ENCODE measurements at regions not wholly inside any gene's neighbourhood (a gene's known extent, or its start where the extent isn't known, plus 50 kb on each side); places are given as distances from the start of the nearest gene placed in this dataset.

DNA sequence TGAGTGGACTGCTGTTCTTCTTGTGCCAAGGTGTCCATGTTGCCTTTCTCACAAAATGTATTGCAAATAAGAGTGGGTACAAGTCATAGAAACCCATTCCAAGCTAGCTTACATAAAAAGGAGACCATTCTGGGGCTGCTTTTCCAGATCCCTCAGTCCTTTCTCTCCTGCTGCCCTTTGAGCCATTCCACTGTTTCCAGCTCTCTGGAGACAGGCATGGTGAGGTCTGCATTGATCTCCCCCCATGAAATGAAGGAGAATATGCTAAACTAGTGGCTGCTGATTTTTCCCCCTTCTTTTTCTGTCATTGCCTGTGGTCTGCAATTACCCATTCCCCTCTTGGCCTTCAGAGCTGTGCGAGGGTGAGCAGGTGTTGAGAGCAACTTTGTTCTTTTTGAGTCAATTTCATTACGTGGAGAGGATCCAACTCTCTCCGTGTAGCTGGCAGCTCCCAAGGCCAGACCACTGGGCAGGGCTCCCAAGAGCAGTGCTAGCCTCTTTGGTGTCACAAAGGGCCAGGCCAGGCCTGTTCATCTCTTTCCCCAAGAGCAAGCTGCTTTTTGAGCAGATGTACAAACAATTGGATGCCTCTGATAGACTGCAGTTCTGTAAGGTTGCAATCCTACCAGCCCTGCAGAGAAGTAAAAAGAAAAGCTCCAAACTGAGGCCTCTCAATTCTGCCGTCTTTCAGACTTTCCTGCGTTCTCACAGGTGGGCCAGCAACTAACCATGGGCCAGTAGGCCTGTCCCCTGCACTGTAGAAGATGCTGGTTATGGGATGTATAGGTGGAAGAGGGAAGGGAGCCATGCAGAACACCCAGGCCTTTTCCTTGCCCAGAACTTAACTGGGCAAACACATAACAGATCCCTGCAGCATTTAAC lies 96.1 kb upstream of the ARMC2 start:
- H3K4me3 ChIP-seq, result no peak overlapping the region
- Mint-ChIP-seq H3K4me1 (peaks cover 11% of the 10 kb centered on the region; the same call in 2 of the 3 replicates), H3K27ac (no peak overlapping the region), H3K36me3 (ENCODE audit: low read depth) (no peaks in the 10 kb centered on the region), H3K4me3 (no peak overlapping the region), H3K27me3 (ENCODE audit: insufficient read depth, low read depth, poor library complexity) (no peaks in the 10 kb centered on the region), H3K9me3 (no peaks in the 10 kb centered on the region)
- H3K4me1 ChIP-seq (ENCODE audit: insufficient read depth), result no peaks in the 10 kb centered on the region
- DNase-seq (ENCODE audit: low spot score), result no peak
- no peak overlapping the region for H2AFZ ChIP-seq
- no peak for ATAC-seq
- H3K27ac ChIP-seq (ENCODE audit: low read depth), result no peak overlapping the region
- no peaks in the 10 kb centered on the region for H3K27me3 ChIP-seq (ENCODE audit: insufficient read depth)
- H3K9me2 ChIP-seq (ENCODE audit: insufficient read depth), result no peaks in the 10 kb centered on the region; the same call in 1 of the 2 replicates
- TF ChIP-seq STAT1 (IDR thresholded peaks at IDR 0.05; ENCODE audit: unreplicated experiment), result no peak
- no peak for TF ChIP-seq ZNF114 (CRISPR knock-in tag; IDR thresholded peaks at IDR 0.05)
- TF ChIP-seq CREB1 (CRISPR knock-in tag; IDR thresholded peaks at IDR 0.05; ENCODE audit: low read depth), result no peak
- TF ChIP-seq, protein P1, sequence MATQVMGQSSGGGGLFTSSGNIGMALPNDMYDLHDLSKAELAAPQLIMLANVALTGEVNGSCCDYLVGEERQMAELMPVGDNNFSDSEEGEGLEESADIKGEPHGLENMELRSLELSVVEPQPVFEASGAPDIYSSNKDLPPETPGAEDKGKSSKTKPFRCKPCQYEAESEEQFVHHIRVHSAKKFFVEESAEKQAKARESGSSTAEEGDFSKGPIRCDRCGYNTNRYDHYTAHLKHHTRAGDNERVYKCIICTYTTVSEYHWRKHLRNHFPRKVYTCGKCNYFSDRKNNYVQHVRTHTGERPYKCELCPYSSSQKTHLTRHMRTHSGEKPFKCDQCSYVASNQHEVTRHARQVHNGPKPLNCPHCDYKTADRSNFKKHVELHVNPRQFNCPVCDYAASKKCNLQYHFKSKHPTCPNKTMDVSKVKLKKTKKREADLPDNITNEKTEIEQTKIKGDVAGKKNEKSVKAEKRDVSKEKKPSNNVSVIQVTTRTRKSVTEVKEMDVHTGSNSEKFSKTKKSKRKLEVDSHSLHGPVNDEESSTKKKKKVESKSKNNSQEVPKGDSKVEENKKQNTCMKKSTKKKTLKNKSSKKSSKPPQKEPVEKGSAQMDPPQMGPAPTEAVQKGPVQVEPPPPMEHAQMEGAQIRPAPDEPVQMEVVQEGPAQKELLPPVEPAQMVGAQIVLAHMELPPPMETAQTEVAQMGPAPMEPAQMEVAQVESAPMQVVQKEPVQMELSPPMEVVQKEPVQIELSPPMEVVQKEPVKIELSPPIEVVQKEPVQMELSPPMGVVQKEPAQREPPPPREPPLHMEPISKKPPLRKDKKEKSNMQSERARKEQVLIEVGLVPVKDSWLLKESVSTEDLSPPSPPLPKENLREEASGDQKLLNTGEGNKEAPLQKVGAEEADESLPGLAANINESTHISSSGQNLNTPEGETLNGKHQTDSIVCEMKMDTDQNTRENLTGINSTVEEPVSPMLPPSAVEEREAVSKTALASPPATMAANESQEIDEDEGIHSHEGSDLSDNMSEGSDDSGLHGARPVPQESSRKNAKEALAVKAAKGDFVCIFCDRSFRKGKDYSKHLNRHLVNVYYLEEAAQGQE (IDR thresholded peaks at IDR 0.05; ENCODE audit: unreplicated experiment), result no peak
- no peak for TF ChIP-seq POLR2AphosphoS5 (IDR thresholded peaks at IDR 0.05; ENCODE audit: low read depth)
- H3F3A ChIP-seq (replicated peaks; ENCODE audit: low read depth), result no peaks in the 10 kb centered on the region
- H4K20me1 ChIP-seq (replicated peaks; ENCODE audit: insufficient read depth), result no peaks in the 10 kb centered on the region
- H3K4me2 ChIP-seq, result no peak overlapping the region
- H3K36me3 ChIP-seq (ENCODE audit: insufficient read depth), result no peaks in the 10 kb centered on the region
- H3K79me2 ChIP-seq (replicated peaks; ENCODE audit: insufficient read depth), result no peaks in the 10 kb centered on the region

DNA sequence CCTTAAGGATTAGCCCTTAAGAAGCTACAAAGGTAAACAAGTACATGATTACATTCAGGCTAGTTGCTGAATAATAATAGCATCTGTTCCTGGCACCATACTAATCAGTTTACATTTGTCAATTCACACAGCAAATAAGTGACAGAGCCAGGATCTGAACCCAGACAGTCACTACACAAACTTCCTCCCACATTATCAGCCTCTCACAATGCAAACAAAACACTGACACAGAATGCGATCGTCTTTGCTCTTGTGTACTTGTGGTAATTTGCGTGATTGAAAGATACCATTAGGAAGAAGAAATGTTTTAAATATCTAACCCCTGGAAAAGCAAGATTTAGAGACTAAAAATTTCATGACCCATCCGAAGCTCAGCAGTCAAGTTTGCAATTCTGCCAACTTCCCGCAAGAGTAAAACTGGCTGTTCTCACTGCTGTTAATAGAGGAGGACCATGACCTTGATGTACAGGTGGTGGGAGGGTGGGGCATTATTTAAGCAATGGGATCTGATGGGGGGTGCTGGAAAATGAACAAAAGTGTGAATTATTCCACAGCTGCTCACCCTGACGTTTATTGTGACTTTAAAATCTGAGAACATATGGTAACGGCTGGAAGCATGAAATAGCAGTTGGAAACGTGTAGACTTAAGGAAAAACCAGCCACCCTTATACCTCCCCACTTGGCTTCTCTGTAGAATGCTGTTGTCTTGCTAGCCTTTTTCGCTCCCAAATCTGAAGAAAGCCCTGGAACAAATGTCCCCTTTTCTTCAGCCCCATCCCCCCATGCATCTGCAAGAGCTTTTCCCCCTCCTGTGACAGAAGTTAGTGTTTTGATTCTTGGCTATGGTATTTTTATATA lies 95.3 kb upstream of the ARMC2 start:
- H3K4me1 Mint-ChIP-seq, result peaks cover 11% of the 10 kb centered on the region; the same call in 2 of the 3 replicates
- Histone ChIP-seq H3K9me2 (ENCODE audit: insufficient read depth) (no peaks in the 10 kb centered on the region; the same call in 1 of the 2 replicates), H4K20me1 (replicated peaks; ENCODE audit: insufficient read depth) (no peaks in the 10 kb centered on the region), H2AFZ (no peak overlapping the region), H3K36me3 (ENCODE audit: insufficient read depth) (no peaks in the 10 kb centered on the region), H3F3A (replicated peaks; ENCODE audit: low read depth) (no peaks in the 10 kb centered on the region), H3K79me2 (replicated peaks; ENCODE audit: insufficient read depth) (no peaks in the 10 kb centered on the region), H3K4me3 (no peak overlapping the region), H3K27ac (ENCODE audit: low read depth) (no peak overlapping the region), H3K4me2 (no peak overlapping the region), H3K4me1 (ENCODE audit: insufficient read depth) (no peaks in the 10 kb centered on the region), H3K27me3 (ENCODE audit: insufficient read depth) (no peaks in the 10 kb centered on the region)
- no peaks in the 10 kb centered on the region for H3K27me3 Mint-ChIP-seq (ENCODE audit: insufficient read depth, low read depth, poor library complexity)
- H3K36me3 Mint-ChIP-seq (ENCODE audit: low read depth), result no peaks in the 10 kb centered on the region
- no peak for ATAC-seq
- no peaks in the 10 kb centered on the region for H3K9me3 Mint-ChIP-seq
- no peak overlapping the region for H3K4me3 Mint-ChIP-seq
- no peak for DNase-seq (ENCODE audit: low spot score)
- H3K27ac Mint-ChIP-seq, result no peak overlapping the region
- TF ChIP-seq, protein P2, sequence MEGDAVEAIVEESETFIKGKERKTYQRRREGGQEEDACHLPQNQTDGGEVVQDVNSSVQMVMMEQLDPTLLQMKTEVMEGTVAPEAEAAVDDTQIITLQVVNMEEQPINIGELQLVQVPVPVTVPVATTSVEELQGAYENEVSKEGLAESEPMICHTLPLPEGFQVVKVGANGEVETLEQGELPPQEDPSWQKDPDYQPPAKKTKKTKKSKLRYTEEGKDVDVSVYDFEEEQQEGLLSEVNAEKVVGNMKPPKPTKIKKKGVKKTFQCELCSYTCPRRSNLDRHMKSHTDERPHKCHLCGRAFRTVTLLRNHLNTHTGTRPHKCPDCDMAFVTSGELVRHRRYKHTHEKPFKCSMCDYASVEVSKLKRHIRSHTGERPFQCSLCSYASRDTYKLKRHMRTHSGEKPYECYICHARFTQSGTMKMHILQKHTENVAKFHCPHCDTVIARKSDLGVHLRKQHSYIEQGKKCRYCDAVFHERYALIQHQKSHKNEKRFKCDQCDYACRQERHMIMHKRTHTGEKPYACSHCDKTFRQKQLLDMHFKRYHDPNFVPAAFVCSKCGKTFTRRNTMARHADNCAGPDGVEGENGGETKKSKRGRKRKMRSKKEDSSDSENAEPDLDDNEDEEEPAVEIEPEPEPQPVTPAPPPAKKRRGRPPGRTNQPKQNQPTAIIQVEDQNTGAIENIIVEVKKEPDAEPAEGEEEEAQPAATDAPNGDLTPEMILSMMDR (conservative IDR thresholded peaks at IDR 0.05; ENCODE audit: low read depth in 2 of 2), result no peak
- TF ChIP-seq ZNF114 (CRISPR knock-in tag; IDR thresholded peaks at IDR 0.05), result no peak
- TF ChIP-seq STAT1 (IDR thresholded peaks at IDR 0.05; ENCODE audit: unreplicated experiment), result no peak

Measured in GM23338 (cell line).